IMR-90 (cell line): ENCODE measurements at regions not wholly inside any gene's neighbourhood (a gene's known extent, or its start where the extent isn't known, plus 50 kb on each side); places are given as distances from the start of the nearest gene placed in this dataset.

ENCODE experiments used
- BHLHE40 ChIP-seq: fragments of 150-350 bp; IDR thresholded peaks from 2 replicates; pipeline ENCODE4 v1.6.1; 2016; ENCODE audit warnings: mild to moderate bottlenecking, low read depth, low read length
- CEBPB ChIP-seq: IDR thresholded peaks from 2 replicates; pipeline ENCODE4 v1.6.1; 2012; ENCODE audit warnings: low read depth, low read length, improper control_type of control experiment
- CHD1 ChIP-seq: IDR thresholded peaks from 2 replicates; pipeline ENCODE4 v1.6.1; 2012; ENCODE audit warnings: low read depth, low read length, improper control_type of control experiment
- MAFK ChIP-seq: IDR thresholded peaks from 2 replicates; pipeline ENCODE4 v1.6.1; 2012; ENCODE audit warnings: low read depth, low read length, improper control_type of control experiment
- MAZ ChIP-seq: IDR thresholded peaks from 2 replicates; pipeline ENCODE4 v1.6.1; 2012; ENCODE audit warnings: low read depth, mild to moderate bottlenecking, low read length, improper control_type of control experiment, moderate library complexity, borderline replicate concordance
- NFE2L2 ChIP-seq: fragments of 150-350 bp; IDR thresholded peaks from 2 replicates; pipeline ENCODE4 v1.6.1; 2016; ENCODE audit warnings: low read depth, mild to moderate bottlenecking, low read length
- POLR2A ChIP-seq: IDR thresholded peaks from 2 replicates; pipeline ENCODE4 v1.6.1; 2012; ENCODE audit warnings: mild to moderate bottlenecking, low read depth, low read length
- RAD21 ChIP-seq: IDR thresholded peaks from 2 replicates; pipeline ENCODE4 v1.6.1; 2012; ENCODE audit warnings: low read length, improper control_type of control experiment
- RCOR1 ChIP-seq: IDR thresholded peaks from 2 replicates; pipeline ENCODE4 v1.6.1; 2012; ENCODE audit warnings: mild to moderate bottlenecking, low read length, improper control_type of control experiment; ENCODE audit not compliant: insufficient replicate concordance
- RFX5 ChIP-seq: IDR thresholded peaks from 2 replicates; pipeline ENCODE4 v1.8.0; 2012; ENCODE audit warnings: low read depth, mild to moderate bottlenecking, low read length, moderate library complexity
- SMC3 ChIP-seq: fragments of 150-350 bp; IDR thresholded peaks from 2 replicates; pipeline ENCODE4 v1.6.1; 2016; ENCODE audit warnings: low read depth, mild to moderate bottlenecking, antibody characterized with exemption, low read length, moderate library complexity
- TF ChIP-seq, protein P1 (sequence below): conservative IDR thresholded peaks from 2 replicates; pipeline ENCODE4 v1.5.1; 2012; ENCODE audit warnings: mild to moderate bottlenecking, low read depth, low read length, improper control_type of control experiment
- TF ChIP-seq, protein P2 (sequence below): fragments of 150-350 bp; IDR thresholded peaks from 2 replicates; pipeline ENCODE4 v1.6.1; 2017; ENCODE audit warnings: mild to moderate bottlenecking, antibody characterized with exemption, low read length, low read depth
- TF ChIP-seq, protein P3 (sequence below): fragments of 150-350 bp; IDR thresholded peaks from 2 replicates; pipeline ENCODE4 v1.6.1; 2016; ENCODE audit warnings: low read depth, mild to moderate bottlenecking, low read length, moderate library complexity, borderline replicate concordance

DNA sequence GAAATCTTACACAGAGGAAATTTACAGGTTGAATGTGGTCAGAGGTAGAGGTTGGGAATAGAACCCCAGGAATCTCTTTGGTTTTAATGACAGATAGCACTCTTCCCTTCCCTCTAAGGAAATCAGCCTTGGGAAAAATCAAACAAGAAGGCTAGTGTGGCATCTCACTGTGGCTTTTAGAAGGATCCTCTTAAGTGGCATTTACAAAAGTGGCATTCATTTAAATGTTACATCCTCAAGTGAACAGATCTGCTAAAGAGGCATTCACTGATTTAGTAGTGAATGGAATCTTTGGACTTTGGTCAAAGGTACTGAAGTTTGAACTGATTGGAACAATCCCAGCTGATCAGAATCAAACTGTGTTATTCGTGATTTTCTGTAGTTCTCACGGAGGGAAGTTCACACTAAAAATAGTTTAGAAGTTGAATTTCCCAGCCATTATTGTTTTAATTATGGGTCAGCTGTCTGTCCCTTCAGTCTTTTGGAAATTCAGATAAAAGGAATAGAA, 136.5 kb upstream of the FN1 start:
- TF ChIP-seq, protein P1, sequence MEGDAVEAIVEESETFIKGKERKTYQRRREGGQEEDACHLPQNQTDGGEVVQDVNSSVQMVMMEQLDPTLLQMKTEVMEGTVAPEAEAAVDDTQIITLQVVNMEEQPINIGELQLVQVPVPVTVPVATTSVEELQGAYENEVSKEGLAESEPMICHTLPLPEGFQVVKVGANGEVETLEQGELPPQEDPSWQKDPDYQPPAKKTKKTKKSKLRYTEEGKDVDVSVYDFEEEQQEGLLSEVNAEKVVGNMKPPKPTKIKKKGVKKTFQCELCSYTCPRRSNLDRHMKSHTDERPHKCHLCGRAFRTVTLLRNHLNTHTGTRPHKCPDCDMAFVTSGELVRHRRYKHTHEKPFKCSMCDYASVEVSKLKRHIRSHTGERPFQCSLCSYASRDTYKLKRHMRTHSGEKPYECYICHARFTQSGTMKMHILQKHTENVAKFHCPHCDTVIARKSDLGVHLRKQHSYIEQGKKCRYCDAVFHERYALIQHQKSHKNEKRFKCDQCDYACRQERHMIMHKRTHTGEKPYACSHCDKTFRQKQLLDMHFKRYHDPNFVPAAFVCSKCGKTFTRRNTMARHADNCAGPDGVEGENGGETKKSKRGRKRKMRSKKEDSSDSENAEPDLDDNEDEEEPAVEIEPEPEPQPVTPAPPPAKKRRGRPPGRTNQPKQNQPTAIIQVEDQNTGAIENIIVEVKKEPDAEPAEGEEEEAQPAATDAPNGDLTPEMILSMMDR, result no peak
- no peak for TF ChIP-seq RCOR1
- no peak for TF ChIP-seq POLR2A
- TF ChIP-seq, protein P2, sequence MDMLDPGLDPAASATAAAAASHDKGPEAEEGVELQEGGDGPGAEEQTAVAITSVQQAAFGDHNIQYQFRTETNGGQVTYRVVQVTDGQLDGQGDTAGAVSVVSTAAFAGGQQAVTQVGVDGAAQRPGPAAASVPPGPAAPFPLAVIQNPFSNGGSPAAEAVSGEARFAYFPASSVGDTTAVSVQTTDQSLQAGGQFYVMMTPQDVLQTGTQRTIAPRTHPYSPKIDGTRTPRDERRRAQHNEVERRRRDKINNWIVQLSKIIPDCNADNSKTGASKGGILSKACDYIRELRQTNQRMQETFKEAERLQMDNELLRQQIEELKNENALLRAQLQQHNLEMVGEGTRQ, result no peak
- no peak for TF ChIP-seq RAD21
- no peak for TF ChIP-seq MAFK
- no peak for TF ChIP-seq NFE2L2
- no peak for TF ChIP-seq CEBPB
- no peak for TF ChIP-seq CHD1
- TF ChIP-seq MAZ, result no peak
- TF ChIP-seq RFX5, result no peak
- TF ChIP-seq, protein P3, sequence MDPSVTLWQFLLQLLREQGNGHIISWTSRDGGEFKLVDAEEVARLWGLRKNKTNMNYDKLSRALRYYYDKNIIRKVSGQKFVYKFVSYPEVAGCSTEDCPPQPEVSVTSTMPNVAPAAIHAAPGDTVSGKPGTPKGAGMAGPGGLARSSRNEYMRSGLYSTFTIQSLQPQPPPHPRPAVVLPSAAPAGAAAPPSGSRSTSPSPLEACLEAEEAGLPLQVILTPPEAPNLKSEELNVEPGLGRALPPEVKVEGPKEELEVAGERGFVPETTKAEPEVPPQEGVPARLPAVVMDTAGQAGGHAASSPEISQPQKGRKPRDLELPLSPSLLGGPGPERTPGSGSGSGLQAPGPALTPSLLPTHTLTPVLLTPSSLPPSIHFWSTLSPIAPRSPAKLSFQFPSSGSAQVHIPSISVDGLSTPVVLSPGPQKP, result no peak
- no peak for TF ChIP-seq BHLHE40
- TF ChIP-seq SMC3, result no peak
